ENCODE measurements at regions not wholly inside any gene's neighbourhood (a gene's known extent, or its start where the extent isn't known, plus 50 kb on each side); places are given as distances from the start of the nearest gene placed in this dataset.

GRCh38 chr17:54834086-54834485 is 66.6 kb upstream of the TOM1L1 start:
- no peak for DNase-seq (ENCODE audit: low read depth in 2 of 2)

DNA sequence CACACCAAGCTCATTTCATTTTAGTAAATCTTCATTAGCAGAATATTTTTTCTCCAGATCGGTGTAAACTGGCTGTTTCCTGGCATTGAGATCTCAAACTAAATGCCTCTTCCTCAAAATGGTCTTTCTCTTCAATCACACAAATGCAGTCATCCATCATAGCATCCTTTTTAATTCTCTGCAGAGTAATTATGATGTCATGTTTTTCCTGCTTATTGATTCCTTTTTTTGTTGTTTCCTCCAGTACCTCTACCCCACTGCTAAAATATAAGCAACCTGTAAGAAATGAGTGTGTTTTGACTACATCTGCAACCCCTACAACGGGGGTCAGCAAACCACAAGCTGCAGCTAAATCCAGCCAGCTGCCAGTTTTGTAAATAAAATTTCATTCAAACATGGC is 65.6 kb upstream of the TOM1L1 start:
- no peak for DNase-seq (ENCODE audit: low read depth in 2 of 2)

DNA sequence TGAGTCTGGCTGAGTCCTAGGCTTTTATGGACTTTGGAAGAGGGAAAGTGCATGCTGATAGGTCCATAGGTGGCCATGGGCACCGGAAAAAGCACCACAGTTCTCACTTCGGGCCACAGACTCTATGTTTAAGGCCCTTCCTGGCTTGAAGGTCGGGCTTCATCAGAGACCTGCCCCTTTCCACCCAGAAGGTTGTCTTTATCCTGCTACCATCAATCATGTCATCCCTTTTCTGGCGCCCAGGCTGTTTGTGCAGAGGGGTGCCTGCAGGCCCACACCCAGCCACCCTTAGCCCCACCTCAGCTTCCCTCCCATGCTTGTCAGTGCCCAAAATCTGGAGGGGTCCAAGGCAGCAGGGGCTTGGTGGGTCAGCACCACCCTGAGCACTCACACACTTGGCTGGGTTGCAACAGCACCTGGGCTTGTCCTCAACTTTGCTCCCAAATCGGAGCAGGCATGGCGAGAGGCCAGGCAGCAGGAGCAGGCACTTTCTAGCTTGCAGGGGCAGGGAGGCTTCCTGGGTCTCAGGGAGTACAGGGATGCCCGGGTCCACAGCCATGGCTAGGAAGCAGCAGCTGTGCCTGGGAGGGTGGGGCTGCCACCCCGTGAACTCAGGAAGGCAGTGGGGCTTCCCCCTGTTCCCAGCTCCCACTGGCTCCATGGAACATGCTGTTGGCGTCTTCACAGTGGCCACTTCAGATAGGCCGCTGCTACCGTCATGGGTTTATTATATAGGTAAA is 63.8 kb upstream of the TOM1L1 start:
- no peak for DNase-seq (ENCODE audit: low read depth in 2 of 2)

GRCh38 chr17:54838651-54839421 is 61.8 kb upstream of the TOM1L1 start:
- no peak for DNase-seq (ENCODE audit: low read depth in 2 of 2)

- DNase-seq (ENCODE audit: low read depth in 2 of 2): no peak
Measured at GRCh38 chr17:54839447-54839846, 61.2 kb upstream of the TOM1L1 start.

DNA sequence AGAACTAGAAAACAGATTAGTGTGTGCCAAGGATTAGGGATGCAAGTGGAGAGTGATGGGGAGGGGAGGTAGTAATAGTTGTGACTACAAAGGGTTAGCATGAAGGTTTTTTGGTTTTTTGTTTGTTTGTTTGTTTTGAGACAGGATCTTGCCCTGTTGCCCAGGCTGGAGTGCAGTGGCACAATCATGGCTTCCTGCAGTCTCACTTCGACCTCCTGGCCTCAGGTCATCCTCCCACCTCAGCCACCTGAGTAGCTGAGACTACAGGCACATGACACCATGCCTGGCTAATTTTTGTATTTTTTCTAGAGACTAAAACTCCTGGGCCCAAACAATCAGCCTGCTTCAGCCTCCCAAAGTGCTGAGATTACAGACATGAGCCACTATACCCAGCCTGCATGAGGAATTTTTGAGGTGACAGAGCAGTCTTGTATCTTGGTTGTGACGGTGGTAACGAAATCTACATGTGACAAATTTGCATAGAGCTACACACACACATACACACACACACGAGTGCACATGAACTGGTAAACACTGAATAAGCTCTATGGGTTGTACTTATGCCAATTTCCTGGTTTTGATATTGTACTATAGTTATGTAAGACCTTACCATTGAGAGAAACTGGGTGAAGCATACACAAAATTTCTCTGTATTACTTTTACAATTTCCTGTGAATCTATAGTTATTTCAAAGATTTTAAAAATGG is 59.6 kb upstream of the TOM1L1 start:
- DNase-seq (ENCODE audit: low read depth in 2 of 2): no peak

GRCh38 chr17:54841656-54842055 is 59.0 kb upstream of the TOM1L1 start:
- no peak for DNase-seq (ENCODE audit: low read depth in 2 of 2)

DNA sequence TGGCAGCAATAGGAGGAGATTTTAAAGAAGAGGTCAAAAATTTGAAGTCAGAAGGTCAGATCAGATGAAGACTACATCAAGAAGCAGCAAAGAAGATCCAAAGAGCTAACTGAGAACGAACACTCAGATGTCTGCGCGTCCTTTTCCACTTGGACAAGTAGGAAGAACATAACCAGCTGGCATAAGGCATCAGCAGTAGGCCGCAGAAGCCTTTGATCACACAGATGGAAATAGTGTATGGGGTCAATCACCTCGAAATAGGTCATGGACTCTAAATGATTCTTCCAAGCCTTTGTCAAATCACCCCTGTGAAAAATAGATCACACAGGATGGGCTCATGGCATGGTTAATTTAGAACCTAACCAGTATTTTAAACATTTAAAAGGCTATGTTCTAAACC is 56.4 kb upstream of the TOM1L1 start:
- no peak for DNase-seq (ENCODE audit: low read depth in 2 of 2)

DNA sequence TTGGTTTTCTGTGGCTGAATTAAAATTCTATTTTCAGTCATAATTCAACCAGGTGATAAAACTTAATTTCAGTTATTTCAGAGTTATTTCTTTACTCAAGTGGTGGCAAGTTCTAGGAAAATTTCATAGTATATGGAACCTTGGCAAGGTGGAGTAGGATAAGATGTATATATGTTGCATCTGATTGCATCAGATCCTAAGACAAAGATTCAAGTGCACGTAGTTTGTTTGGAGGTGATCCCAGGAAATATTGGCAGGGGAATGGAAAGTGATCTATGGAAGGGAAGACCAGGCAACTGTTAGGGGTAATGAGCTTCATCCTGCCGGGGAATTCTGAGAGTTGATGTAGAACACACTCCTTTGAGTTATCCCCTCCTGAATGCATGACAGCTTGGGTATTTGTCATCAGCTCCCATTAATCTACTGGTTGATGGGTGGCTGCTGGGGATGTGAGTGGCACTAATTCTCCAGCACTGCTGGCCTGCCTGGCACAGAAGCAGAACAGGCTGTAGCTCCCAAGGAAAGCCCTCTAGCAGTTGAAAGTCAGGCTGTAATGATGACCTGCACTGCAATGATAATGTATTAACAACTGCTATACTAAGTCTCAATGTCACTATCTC is 52.2 kb upstream of the TOM1L1 start:
- no peak for DNase-seq (ENCODE audit: low read depth in 2 of 2)

- DNase-seq (ENCODE audit: low read depth in 2 of 2): no peak
Measured at GRCh38 chr17:54849660-54850059, 51.0 kb upstream of the TOM1L1 start.

Data from fibroblast of skin of left biceps (primary cell).